ENCODE measurements at regions not wholly inside any gene's neighbourhood (a gene's known extent, or its start where the extent isn't known, plus 50 kb on each side); places are given as distances from the start of the nearest gene placed in this dataset.

DNA sequence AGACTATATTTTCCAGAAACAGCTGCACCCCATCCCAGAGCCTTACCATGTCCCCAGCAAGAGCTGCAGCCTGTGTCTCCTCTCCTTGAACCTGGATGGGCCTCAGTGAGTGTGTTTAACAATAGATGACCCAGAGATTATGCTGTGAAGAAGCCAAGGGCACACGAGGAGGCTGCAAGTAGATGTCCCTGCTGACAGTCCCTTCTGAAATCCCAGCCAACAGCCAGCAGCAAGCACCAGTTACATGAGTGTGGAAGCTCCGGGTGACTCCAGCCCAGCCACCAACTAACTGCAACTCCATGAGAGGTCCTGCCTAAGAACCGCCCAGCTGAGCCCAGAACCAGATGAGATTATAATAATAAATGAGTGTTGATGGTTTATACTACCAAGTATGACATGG, 191.7 kb downstream of the BCL11B start:
- no peaks in the 10 kb centered on the region for H3K27me3 ChIP-seq (ENCODE audit: control insufficient read depth, insufficient read depth, low read length)
- ChIA-PET POLR2A (no interaction called here), CTCF (no interaction called here)
- no peaks in the 10 kb centered on the region for H3K36me3 ChIP-seq (ENCODE audit: control insufficient read depth, insufficient read depth, low read length)
- DNase-seq (ENCODE audit: low read depth): no peak
- TF ChIP-seq, protein P1, sequence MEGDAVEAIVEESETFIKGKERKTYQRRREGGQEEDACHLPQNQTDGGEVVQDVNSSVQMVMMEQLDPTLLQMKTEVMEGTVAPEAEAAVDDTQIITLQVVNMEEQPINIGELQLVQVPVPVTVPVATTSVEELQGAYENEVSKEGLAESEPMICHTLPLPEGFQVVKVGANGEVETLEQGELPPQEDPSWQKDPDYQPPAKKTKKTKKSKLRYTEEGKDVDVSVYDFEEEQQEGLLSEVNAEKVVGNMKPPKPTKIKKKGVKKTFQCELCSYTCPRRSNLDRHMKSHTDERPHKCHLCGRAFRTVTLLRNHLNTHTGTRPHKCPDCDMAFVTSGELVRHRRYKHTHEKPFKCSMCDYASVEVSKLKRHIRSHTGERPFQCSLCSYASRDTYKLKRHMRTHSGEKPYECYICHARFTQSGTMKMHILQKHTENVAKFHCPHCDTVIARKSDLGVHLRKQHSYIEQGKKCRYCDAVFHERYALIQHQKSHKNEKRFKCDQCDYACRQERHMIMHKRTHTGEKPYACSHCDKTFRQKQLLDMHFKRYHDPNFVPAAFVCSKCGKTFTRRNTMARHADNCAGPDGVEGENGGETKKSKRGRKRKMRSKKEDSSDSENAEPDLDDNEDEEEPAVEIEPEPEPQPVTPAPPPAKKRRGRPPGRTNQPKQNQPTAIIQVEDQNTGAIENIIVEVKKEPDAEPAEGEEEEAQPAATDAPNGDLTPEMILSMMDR (IDR thresholded peaks at IDR 0.05; ENCODE audit: insufficient read depth, low read depth, low read length): no peak
- H3K4me3 ChIP-seq (ENCODE audit: low read depth, low read length): no peak overlapping the region

DNA sequence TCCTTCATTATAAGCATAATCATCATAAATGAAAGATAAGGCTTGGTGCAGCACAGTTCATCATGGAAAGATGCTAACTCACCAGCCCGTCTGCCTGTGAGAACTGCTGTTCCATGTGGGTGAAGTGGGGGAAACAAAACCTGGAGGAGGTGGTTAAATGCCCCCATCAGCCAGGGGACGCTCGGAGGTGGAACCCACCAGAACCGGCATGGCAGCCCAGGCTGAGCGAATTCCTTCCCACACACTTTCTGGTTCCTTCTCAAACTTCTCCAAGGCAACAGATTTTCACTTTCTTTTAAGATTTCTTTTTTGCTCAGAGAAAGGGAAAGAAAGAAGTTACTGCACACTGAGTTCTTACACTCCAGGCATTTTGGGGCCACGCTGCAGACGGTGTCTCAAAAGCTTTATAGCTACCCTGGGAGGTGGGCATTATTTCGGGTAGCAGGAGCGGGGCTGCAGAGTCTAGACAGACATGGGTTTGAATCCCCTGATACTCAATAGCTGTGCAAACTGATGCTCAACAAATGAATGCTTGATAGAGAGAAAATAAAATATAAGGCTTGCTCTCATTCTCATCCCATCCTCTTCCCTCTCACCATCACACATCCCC, 190.7 kb downstream of the BCL11B start:
- DNase-seq (ENCODE audit: low read depth): no peak
- TF ChIP-seq, protein P1 (IDR thresholded peaks at IDR 0.05; ENCODE audit: insufficient read depth, low read depth, low read length): no peak
- Histone ChIP-seq H3K27me3 (ENCODE audit: control insufficient read depth, insufficient read depth, low read length) (no peaks in the 10 kb centered on the region), H3K36me3 (ENCODE audit: control insufficient read depth, insufficient read depth, low read length) (no peaks in the 10 kb centered on the region), H3K4me3 (ENCODE audit: low read depth, low read length) (no peak overlapping the region)
- CTCF ChIA-PET: no interaction called here
- POLR2A ChIA-PET: no interaction called here

DNA sequence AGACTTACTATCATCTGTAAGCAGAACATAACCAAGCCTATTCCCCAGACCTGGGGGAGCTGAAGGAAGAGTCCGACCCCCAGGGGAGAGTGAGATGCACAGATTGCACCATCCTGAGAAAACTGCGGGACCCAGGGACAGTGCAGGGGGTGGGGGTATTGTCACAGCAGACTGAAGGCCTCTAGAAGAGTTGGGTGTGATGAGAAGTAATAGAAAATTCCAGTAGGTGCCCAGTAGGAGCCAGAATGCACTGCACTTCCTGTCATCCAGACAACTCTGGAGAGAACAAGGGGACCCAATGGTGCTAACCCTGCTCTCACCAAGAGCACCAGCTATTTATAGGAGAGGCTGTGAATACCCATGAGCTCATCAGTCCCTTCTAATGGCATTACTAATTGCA, 190.1 kb downstream of the BCL11B start:
- ChIA-PET CTCF (no interaction called here), POLR2A (no interaction called here)
- H3K27me3 ChIP-seq (ENCODE audit: control insufficient read depth, insufficient read depth, low read length): no peaks in the 10 kb centered on the region
- H3K36me3 ChIP-seq (ENCODE audit: control insufficient read depth, insufficient read depth, low read length): no peaks in the 10 kb centered on the region
- H3K4me3 ChIP-seq (ENCODE audit: low read depth, low read length): no peak overlapping the region
- TF ChIP-seq, protein P1 (IDR thresholded peaks at IDR 0.05; ENCODE audit: insufficient read depth, low read depth, low read length): no peak
- DNase-seq (ENCODE audit: low read depth): no peak

DNA sequence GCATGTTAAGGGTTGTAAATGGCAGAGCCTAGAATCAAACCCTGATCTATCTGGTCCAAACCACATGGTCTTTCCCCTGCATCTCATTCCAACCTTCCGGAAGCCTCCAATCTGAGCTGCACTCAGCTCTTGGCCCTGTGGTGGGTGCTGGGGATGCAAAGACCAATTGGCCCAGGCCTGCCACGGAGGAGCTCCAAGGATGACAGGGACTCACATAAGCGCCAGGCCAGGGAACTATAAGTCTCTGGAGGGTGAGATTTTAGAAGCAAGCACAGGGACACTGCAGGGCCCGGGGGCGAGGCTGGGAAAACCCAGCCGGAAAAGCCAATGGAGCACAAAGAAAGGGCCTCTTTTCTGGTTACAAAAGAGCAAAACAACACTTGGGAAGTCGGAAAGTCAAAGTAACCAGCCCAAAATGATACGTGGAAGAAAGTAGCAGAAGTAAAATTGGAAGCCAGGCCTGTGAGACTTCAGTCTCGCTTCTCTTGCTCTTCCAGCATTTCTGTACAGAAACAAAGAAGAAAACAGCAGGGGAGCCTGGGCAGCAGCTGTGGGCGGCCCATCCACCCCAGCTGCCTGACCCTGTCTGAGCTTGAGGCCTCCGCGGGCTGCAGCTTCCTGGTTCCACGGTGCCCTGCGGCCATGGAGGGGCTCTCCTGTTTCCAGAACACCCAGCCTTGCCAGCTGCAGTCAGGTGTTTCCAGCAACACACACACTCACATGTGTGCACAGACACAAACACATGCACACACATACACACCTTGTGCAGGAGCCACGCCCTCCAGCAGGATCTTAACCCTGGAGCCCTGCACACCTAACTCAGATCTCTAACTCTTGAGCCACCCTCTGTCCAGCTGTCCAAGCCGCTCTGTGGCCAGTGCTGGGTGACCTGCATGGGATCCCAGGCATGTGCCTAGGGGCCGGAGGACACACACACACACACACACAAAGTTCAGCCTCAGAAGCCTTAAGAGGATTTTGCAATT, 178.2 kb downstream of the BCL11B start:
- CTCF ChIA-PET: no interaction called here

DNA sequence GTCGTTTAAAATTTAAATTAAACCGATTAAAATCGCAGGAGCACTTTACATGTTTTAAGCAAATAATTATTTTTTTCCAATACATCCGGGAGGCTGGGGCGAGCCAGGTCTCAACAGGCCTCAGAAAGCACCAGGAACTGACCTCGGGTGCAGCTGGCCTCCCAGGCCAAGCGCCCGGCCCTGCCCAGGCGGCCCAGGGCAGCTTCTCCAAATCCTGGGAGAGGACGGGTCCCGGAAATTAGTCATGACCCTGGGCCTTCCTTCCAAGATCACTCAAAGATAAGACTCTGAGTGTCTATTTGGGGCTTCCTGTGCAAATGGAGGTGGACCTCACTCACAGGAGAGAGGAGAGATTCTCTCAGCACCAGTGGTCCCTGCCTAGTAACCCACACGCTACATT, 177.1 kb downstream of the BCL11B start:
- no peaks in the 10 kb centered on the region for H3K36me3 ChIP-seq (ENCODE audit: control insufficient read depth, insufficient read depth, low read length)
- no peaks in the 10 kb centered on the region for H3K27me3 ChIP-seq (ENCODE audit: control insufficient read depth, insufficient read depth, low read length)
- TF ChIP-seq, protein P1 (IDR thresholded peaks at IDR 0.05; ENCODE audit: insufficient read depth, low read depth, low read length): no peak
- POLR2A ChIA-PET: no interaction called here
- no peak overlapping the region for H3K4me3 ChIP-seq (ENCODE audit: low read depth, low read length)
- CTCF ChIA-PET: no interaction called here
- DNase-seq (ENCODE audit: low read depth): no peak

More for the DNA sequence above, 178.2 kb downstream of the BCL11B start:
- Histone ChIP-seq H3K27me3 (ENCODE audit: control insufficient read depth, insufficient read depth, low read length) (no peaks in the 10 kb centered on the region), H3K36me3 (ENCODE audit: control insufficient read depth, insufficient read depth, low read length) (no peaks in the 10 kb centered on the region), H3K4me3 (ENCODE audit: low read depth, low read length) (no peak overlapping the region)
- no peak for DNase-seq (ENCODE audit: low read depth)
- POLR2A ChIA-PET: no interaction called here
- TF ChIP-seq, protein P1 (IDR thresholded peaks at IDR 0.05; ENCODE audit: insufficient read depth, low read depth, low read length): no peak
